BE2C (cell line): ENCODE measurements at regions not wholly inside any gene's neighbourhood (a gene's known extent, or its start where the extent isn't known, plus 50 kb on each side); places are given as distances from the start of the nearest gene placed in this dataset.

Experiments used
- DNase-seq: peaks from one replicate; pipeline ENCODE4 v3.0.0-alpha.2; 2020
- H3K27me3 ChIP-seq: fragments of 250-450 bp; sonication (Bioruptor Pico); 2 replicates; pipeline ENCODE4 v1.5.1; 2020; ENCODE audit warnings: mild to moderate bottlenecking
- H3K36me3 ChIP-seq: fragments of 250-450 bp; sonication (Bioruptor Pico); 2 replicates; pipeline ENCODE4 v1.5.1; 2020; ENCODE audit warnings: mild to moderate bottlenecking
- H3K4me1 ChIP-seq: fragments of 250-450 bp; sonication (Bioruptor Pico); 2 replicates; pipeline ENCODE4 v1.5.1; 2020
- H3K4me3 ChIP-seq: 2 replicates; pipeline ENCODE4 v1.5.1; 2011; ENCODE audit warnings: low read depth, low read length
- H3K9me3 ChIP-seq: fragments of 250-450 bp; sonication (Bioruptor Pico); 2 replicates; pipeline ENCODE4 v1.5.1; 2020
- TF ChIP-seq, protein P1 (sequence below): IDR thresholded peaks from 2 replicates; pipeline ENCODE4 v1.5.1; 2012; ENCODE audit warnings: mild to moderate bottlenecking, low read depth, low read length

DNA sequence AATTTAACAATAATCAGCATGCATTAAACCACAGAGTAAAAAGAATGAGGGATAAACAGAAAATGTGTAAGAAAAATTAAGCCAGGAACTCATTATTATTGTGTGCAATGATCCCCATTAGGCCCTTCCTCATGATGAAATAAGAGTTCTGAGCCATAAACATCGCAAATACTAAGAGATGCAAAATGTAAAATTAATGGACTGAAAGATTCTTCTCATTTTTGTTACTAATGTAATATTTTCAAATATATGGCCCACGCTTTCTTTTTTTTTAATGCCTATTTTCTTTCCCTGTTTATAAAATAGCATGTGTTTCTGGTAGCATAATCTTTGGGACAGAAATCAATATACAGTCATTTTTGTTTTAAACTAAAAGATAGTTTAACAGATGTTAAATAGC lies 281.0 kb downstream of the PDGFC start:
- TF ChIP-seq, protein P1, sequence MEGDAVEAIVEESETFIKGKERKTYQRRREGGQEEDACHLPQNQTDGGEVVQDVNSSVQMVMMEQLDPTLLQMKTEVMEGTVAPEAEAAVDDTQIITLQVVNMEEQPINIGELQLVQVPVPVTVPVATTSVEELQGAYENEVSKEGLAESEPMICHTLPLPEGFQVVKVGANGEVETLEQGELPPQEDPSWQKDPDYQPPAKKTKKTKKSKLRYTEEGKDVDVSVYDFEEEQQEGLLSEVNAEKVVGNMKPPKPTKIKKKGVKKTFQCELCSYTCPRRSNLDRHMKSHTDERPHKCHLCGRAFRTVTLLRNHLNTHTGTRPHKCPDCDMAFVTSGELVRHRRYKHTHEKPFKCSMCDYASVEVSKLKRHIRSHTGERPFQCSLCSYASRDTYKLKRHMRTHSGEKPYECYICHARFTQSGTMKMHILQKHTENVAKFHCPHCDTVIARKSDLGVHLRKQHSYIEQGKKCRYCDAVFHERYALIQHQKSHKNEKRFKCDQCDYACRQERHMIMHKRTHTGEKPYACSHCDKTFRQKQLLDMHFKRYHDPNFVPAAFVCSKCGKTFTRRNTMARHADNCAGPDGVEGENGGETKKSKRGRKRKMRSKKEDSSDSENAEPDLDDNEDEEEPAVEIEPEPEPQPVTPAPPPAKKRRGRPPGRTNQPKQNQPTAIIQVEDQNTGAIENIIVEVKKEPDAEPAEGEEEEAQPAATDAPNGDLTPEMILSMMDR, result no peak
- no peaks in the 10 kb centered on the region for H3K27me3 ChIP-seq
- H3K4me1 ChIP-seq, result no peaks in the 10 kb centered on the region
- H3K9me3 ChIP-seq, result no peaks in the 10 kb centered on the region
- no peaks in the 10 kb centered on the region for H3K36me3 ChIP-seq
- H3K4me3 ChIP-seq, result no peak overlapping the region
- no peak for DNase-seq

DNA sequence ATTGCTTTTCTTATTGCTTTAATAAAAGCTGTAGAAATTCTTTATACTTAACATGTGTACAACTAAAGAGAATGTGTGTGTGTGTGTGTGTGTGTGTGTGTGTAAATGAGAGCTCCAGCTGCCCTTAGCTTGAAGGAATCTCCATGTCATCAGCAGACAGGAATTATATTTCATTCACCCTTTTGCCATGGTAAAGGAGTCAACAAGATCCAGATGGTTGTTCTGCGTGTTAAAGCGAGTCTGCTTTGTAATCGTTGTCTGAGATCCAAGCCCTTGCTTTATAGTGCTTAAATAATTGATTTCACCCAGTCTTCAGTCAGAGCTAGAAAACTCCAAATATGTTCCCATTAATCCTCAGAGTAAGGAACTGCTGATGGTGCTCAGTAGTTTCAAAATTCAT lies 285.5 kb downstream of the PDGFC start:
- Histone ChIP-seq H3K27me3 (no peaks in the 10 kb centered on the region), H3K9me3 (no peaks in the 10 kb centered on the region), H3K36me3 (no peaks in the 10 kb centered on the region), H3K4me1 (no peaks in the 10 kb centered on the region), H3K4me3 (no peak overlapping the region)
- TF ChIP-seq, protein P1, result no peak
- DNase-seq, result no peak

DNA sequence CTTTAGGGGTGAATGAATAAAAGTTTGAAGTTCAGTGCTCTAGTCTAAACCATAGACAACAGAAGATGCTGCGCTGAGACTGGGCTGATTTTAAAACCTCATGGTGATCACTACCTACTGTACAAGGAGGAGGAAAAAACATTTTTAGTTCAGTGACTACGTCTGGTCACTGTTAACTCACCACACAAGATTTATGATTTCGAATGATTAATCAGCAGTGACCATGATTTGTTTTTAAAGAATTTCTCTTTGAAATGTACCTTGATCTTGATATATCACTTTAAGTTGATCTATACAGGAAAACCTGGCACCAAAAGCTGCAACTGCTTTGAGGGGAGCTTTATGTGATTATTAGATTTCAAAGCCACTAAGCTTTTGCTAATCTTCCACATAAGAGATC lies 286.3 kb downstream of the PDGFC start:
- no peaks in the 10 kb centered on the region for H3K27me3 ChIP-seq
- no peaks in the 10 kb centered on the region for H3K36me3 ChIP-seq
- H3K4me3 ChIP-seq, result no peak overlapping the region
- TF ChIP-seq, protein P1, result no peak
- H3K9me3 ChIP-seq, result no peaks in the 10 kb centered on the region
- DNase-seq, result no peak
- H3K4me1 ChIP-seq, result no peaks in the 10 kb centered on the region

DNA sequence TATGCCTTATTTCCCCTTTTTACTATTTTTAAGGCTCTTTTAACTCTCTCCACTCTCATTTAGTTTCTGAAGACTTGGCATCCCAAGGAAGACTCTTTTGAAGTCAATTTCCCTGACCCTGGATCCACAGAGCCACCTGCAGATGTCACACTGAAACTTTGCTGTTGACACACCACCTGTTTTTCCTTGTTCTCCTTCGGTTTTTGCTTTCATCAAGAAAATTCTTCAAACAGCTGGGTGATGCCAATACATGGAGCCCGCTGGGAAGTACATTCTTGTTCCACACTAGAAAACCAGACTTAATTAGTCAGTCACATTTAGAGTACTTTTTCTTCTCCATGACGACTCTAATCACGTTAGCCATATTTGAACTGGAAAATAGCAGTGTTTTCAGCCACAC lies 293.9 kb downstream of the PDGFC start:
- DNase-seq, result no peak
- no peak overlapping the region for H3K4me3 ChIP-seq
- H3K9me3 ChIP-seq, result no peaks in the 10 kb centered on the region
- TF ChIP-seq, protein P1, result no peak
- H3K4me1 ChIP-seq, result no peaks in the 10 kb centered on the region
- no peaks in the 10 kb centered on the region for H3K27me3 ChIP-seq
- no peaks in the 10 kb centered on the region for H3K36me3 ChIP-seq

DNA sequence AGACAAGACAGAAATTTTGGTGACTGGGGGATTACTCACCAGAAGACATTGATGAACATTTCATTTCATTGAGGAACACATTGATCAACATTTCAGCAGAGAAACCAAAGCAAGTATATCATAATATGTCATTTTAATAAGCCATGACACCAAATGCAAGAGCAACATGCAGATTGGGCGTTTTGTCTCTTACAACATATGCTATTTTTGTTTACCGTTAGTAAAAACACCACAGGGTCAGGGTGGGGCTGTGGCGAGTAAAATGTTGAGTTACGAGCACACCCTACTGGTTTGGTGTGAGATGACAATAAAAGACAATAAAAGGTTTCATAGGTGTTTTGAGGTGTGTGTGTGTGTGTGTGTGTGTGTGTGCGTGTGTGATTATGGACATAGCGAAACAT lies 294.5 kb downstream of the PDGFC start:
- TF ChIP-seq, protein P1, result peak; percentile 49
- DNase-seq, result peak; percentile 15
- Histone ChIP-seq H3K36me3 (no peaks in the 10 kb centered on the region), H3K9me3 (no peaks in the 10 kb centered on the region), H3K27me3 (no peaks in the 10 kb centered on the region), H3K4me1 (no peaks in the 10 kb centered on the region), H3K4me3 (no peak overlapping the region)

DNA sequence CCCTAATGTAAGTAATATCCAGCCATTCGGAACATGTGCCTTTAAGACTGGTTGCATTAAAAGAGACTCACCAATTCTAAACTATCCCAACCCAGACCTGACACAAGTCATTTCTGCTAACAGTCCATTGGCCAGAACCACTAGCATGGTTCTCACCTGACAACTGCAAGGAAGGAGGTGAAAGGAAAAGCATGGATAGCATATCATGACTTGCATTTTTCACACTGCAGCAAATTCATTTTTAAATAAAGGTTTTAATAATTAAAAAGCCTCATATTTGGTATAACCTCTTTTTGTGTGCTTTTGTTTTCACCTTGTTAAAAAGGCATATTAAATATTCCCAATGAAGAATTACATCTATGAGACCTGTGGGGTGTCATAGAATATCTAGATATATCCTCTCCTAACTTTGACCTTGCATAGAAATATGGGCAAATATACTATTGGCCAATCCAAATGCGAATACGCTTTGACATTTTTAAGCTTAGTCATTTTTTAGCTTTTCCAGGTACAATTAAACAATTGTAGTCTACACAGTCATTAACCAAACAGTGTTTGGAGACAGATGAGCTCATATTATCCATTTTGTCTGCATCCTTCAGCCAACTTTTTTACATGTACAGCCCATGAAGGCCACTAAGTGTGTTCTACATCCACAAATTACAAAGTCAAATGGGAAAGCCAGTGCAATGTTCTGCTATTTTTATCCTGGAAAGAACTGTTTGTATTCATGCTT lies 295.3 kb downstream of the PDGFC start:
- H3K9me3 ChIP-seq, result no peaks in the 10 kb centered on the region
- no peaks in the 10 kb centered on the region for H3K27me3 ChIP-seq
- H3K4me3 ChIP-seq, result no peak overlapping the region
- H3K36me3 ChIP-seq, result no peaks in the 10 kb centered on the region
- DNase-seq, result no peak
- TF ChIP-seq, protein P1, result no peak
- H3K4me1 ChIP-seq, result no peaks in the 10 kb centered on the region
